SIG-M5 (cell line): ENCODE measurements at regions not wholly inside any gene's neighbourhood (a gene's known extent, or its start where the extent isn't known, plus 50 kb on each side); places are given as distances from the start of the nearest gene placed in this dataset.

Experiments
- DNase-seq: peaks from one replicate; lab custom pipeline; 2025; lab: John Stamatoyannopoulos, UW

DNA sequence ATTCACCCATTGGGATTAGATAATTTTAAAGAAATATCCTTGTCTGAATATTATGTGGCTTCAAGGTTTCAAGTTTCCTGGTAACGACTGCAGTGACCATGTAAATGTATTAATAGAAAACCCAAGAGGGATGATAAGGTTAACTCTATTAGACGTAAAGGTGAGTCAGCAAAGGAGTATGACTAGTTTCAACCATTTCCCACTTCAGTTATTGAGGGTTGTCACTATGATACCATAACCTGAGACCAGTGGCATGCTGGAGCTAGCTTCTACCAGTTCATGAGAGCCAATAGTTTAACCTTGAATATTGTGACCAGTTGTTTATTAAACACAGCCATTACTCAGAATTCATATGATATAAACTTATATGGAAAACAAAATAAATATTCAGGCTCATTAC, 270.1 kb downstream of the TMA16 start:
- no peak for DNase-seq

DNA sequence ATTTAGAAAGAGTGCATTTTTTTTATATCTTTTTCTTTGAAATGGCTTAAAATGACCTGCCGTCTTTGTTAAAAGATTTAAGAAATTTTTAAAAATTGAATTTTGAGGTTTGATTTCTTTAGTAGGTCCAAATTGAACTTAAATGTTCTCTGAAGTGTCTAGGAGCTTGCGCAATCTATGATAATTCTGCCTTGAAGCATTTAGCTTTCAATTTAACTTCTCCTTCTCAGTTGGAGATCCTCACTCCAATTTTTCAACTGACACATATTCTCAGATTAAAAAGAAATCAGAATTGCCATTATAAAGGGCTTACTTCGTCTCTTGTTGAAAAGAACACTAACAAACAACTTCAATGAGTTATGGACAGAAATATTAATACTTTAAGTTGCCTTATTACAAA, 273.5 kb downstream of the TMA16 start:
- DNase-seq: no peak

DNA sequence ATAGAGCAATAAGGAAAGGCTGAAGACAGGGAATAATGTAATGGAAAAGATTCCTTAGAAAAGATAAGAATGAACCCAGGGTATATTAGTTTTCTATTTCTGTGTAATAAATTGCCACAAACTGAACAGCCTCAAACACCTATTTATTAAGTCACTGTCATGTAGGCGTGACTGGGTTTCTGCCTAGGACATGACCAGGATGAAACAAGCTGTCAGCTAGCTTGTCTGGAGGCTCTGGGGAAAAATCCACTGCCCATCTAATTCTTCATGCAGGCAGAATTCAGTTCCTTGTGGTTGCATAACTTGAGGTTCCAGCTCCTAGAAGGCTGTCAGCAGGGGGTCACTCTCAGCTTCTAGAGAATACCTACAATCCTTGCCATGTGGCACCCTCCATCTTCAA, 277.7 kb downstream of the TMA16 start:
- no peak for DNase-seq

DNA sequence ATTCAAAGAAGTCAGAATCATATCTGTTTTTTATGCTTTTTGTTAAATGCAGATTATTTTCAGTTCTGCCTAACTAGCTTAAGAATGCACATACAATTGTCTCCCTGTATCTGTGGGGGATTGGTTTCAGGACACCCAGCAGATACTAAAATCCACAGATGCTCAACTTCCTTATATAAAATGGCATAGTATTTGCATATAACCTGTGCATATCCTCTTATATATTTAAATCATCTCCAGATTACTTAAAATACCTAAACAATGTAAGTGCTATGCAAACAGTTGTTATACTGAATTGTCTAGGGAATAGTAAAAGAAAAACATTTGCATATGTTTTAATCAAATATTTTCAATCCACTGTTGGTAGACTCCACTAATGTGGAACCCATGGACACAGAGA, 279.4 kb downstream of the TMA16 start:
- no peak for DNase-seq

DNA sequence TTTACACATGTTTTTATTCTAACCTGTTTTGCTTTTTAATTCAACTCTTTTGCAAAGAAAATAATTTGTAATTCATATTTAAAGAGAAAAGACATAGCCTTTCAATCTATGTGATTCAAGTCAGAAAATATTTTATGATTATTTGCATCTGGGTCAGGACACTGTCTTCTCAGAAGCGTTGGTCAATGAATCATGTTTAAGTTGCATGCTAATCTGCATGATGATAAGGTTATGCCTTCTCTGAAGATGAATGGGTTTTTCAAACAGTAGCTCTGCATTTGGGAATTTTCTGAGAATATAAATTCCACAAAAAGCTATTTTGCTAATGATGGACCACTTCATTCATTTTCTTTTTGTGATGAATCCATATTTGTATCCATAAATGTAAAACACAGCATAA, 282.5 kb downstream of the TMA16 start:
- DNase-seq: no peak

DNA sequence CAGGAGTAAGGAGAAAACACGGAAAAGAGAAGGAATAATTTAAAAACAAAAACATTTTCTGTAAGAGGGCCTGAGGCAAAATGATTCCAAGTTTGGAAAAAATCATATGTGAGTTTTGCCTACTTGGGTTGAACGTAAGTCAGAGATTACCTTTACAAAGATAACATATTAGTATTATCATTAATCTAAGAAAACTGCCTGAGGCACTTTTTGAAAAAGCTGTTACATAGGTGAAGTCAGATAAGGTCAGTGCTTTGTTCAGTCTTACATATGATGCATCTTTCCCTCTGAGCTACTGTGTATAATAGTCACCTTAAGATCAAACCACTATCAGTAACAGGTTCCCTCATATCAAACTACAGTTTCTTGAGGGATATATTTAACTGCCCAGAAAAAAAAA, 287.2 kb downstream of the TMA16 start:
- no peak for DNase-seq

DNA sequence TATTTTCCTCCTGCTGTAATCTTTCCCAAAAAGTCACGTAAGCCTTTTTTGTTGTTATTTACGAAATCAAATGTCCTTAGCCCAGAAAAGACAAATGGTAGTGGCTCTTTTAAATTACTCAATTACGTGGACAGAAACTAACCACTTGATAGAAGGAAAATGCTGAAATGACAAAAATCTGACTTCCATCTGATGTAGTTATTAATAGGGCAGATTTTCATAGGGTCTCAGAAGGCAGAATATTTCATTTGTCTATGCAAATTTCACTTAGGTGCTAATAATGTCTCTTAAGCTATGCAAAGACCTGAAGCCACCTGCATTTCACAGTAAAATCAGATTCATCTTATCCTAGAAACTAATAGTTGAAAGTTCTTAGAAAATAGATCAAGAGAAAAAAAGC, 295.7 kb downstream of the TMA16 start:
- no peak for DNase-seq

DNA sequence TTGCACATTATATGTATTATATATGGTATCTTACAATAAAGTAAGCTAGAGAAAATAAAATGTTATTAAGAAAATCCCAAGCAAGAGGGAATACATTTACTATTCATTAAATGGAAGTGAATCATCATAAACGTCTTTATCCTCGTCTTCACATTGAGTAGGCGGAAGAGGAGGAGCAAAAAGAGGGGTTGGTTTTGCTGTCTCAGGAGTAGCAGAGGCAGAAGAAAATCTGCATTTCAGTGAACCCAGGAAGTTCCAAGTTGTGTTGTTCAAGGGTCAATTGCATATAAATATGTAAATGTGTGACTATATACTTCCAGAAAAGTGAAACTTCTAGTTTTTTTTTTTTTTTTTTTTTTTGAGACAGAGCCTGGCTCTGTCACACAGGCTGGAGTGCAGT, 301.4 kb downstream of the TMA16 start:
- no peak for DNase-seq

DNA sequence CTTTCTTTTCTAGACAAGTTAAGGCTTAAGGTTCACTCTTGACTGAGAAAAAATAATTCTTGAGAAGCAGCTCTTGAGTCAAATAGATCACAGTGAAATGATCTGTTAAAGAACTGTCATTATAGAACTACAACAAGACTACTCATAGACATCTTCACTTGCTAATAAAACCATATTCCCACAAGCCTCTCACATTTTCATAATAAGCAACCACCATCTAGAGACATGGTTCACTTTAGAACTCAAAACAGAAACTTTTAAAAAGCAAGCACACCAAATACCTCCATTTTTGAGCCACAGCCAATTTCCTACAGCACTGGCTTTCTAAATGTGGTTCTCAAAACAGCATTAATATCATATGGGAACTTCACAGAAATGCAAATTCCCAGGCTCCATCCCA, 309.5 kb downstream of the TMA16 start:
- no peak for DNase-seq

DNA sequence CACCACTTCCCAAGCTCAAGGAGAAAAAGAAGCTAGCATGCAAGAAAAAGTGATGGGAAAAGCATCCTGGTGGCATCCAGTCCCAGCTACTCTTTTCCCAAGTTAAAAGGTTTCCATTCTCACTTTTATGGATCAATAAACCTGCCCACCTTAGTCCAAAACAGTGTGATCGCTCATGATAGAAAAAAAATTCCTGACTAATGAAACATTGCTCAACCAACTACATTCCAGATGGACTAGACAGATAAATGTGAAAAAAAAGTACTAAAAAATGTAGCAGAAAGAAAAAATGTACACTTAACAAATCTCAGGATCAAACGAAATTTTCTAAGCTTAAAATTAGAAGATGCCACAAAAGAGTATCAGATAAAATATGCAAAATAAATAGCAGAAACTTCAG, 312.2 kb downstream of the TMA16 start:
- no peak for DNase-seq

DNA sequence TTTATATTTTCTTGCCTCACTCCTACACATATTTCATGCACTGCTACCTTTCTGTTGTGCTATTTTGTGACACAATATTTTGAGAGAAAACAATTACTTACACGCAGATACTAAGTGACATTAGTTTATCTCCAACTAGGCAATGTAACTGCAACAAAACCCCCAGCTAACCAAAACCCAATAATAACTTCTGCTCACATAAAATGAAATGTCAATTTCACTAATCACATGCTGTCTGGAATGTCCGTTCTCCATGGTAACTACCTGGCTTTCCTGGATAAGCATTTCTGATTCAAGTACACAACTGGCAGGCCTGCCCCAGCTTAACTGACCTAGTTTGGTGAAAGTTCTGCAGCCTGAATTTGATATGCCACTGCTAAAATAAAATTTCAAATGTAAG, 313.5 kb downstream of the TMA16 start:
- DNase-seq: no peak

DNA sequence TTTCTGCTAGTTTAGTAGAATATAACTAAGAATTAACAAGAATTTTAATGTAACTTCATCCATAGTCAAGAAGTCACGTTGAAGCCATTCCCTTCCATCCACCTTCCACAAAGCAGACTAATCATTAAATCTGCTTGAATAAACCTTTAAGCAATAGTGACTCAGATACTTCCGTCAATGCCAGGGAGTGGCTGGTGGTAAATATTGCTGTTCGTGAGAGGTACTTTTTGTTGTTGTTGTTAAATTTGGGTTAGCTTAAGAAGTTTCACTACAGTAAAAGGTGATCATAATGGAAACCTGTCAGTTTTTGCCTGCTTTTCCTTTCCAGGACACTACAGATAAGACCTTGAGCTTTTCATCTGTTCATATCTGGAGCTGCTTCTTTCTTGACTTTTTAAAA, 316.3 kb downstream of the TMA16 start:
- no peak for DNase-seq

DNA sequence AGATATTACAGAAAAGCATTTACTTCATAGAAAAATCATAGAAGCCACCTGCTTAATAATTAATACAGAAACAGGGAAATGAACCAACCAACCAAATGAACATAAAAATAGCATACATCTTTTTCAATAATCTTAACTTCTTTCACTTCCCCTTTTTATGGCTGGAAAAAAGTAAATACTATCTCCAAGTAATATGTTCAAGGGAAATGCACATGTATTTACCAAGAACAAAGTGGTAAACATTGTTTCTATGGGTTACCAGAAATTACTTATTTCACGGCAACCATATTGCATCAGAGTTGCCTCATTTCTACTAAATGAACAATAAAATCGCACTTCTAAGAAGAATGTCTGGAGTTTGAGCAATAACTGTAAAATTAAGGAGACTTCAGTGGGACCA, 321.3 kb downstream of the TMA16 start:
- no peak for DNase-seq

DNA sequence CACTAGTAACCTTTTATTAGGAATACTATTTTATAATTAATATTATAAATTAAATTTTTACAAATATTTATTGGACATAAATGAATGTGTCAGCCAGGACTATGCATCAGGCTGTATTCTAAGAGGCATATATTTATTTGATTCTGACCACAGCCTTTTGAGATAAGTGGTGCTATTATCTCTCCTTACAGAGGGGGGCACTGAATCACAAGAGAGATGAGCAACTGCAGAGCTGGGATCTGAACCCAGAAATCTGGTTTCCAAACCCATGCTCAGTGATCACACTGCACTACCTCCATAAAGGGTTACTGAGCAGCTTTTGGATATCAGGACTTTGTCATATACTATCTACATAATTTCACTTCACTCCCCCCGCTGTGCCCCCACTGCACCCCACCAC, 322.0 kb downstream of the TMA16 start:
- DNase-seq: no peak

DNA sequence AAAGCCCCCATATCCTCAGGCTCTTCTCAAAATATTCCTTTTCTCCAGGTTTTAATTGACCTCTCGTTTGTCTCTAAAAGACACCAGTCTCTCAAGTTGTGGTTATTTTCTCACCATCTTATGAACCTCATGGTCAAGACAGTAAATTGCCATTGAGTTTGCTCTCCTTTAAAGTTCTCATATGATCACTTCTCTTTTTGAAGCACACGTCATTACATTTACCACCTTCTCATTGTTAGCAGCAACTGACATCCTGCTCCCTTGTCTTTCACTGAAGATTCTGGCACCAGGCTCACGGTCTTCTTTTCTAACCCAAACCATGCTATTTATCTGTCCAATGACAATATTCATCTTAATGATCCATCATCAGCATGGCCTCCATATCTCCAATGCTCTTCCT, 324.2 kb downstream of the TMA16 start:
- no peak for DNase-seq

DNA sequence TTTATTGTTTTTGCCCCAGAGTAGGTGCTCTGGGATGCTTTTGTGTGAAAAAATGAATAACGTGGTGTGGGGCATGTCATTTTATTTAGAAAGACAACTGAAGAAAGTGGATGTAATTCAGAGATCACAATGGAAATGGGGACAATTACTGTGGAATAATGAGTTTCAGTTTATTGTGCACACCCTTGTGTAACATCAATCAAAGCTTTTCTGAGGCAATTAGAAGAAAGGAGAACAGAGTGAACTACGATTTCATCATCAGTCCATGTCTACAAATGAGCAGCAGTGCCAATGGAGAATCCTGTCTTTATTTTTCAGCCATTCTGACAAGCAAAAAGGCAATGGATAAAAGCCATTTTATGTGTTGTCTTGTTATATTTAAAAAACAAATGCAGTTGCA, 339.2 kb downstream of the TMA16 start:
- DNase-seq: no peak

DNA sequence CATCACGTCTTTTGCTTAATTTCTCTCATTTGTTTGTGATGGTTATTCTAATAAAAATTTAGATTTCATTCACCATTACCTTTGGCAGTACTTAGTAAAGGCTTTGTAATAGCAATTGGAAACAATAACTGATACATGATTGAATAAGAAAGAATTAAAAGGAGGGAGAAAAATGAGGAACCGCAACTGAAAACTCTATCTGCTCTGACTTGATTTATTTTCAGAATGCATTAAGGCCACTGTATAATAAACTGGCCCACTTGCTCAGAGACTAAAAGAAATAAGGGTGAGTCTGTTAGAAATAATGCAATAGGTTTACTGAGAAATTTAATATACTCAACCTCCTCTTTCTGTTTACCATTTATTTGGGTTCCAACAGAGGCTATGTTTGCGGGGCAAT, 351.5 kb downstream of the TMA16 start:
- no peak for DNase-seq

DNA sequence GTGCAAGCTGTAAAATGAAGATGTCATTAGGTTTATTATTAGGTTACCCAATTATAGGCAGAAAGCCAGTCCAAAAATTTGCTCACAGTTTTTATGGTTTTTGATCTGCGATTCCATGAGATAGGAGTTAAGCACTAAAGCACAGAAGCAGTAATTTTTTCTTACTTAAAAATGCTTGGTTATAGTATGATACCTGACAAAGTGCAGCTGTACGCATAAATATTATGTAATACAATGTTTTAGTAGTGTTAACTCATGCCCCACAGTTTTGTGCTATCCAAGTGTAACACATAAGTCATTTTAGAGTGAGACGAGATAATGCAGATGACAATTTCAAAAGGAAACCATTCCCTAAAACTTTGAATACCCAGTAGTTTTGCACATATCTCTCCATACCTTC, 357.8 kb downstream of the TMA16 start:
- no peak for DNase-seq

DNA sequence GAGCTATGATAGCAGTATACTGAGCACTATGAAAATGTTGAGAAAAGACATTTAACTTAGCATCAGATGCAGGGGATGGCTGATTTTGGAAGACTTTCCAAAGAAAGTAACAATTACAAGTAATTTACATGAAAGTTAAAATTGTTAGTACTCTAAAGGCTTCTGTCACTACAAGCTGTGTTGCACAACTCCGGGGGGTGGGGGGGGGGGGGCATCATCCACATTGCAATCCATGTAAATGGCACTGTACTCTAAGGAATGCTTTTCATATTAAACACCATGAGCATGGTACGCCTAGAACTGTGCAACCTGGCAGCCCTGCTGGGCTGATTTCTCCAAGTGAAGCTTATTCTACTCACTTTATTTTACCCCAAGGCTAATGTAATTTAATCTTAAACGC, 363.4 kb downstream of the TMA16 start:
- DNase-seq: no peak

DNA sequence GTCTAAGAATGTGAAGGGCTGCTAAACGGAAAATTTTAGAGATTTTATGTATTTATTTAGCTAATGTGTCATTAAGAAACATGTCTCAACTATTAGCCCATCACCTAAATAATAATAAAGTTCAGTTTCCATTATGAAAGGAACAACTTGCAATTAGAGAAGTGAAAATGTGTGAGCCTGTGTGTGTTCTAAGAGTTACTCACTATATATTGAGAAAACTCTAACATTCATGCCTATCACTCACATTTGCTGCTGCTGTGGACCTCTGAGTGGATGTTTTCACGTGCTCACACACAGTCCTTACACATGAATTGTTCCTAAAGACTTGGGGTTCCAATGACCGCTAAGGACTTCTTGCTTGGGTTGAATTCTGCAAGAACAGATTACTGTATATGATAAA, 364.0 kb downstream of the TMA16 start:
- no peak for DNase-seq

DNA sequence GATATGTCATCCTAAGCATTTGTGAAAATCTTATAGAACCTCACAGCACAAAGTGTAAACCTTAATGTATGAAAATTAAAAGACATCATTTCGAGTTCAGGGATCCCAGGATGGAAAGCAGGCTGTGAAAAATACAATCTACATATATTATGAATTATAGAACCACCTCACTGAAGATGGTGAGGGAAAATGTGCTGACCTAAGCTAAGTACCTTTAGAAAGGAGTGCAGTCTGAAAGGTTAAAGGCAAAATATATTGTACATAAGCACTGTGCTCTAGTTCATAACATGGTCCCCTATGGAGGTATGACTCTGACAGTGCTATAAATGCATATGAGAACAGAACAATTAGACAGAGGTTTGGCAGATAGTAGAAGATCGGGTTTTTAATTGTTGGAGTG, 368.6 kb downstream of the TMA16 start:
- DNase-seq: no peak

DNA sequence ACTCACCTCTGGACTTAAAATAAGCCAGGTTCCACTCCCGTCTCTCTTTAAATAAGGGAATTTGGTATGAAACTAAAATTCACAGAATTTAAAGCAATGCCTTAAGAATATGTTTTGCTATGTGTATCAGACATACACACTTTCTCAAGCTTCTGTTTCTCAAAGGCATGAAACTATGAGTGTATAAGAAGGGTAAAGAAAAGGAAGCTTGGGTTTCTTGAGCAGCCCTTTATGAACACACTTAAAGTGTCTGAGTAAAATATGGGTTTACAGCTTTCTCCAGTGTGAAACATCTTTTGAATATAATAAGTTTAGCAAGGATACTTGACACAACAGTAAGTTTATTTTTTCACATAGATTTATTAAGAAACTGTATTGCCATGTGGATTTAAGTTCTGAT, 370.5 kb downstream of the TMA16 start:
- DNase-seq: no peak

DNA sequence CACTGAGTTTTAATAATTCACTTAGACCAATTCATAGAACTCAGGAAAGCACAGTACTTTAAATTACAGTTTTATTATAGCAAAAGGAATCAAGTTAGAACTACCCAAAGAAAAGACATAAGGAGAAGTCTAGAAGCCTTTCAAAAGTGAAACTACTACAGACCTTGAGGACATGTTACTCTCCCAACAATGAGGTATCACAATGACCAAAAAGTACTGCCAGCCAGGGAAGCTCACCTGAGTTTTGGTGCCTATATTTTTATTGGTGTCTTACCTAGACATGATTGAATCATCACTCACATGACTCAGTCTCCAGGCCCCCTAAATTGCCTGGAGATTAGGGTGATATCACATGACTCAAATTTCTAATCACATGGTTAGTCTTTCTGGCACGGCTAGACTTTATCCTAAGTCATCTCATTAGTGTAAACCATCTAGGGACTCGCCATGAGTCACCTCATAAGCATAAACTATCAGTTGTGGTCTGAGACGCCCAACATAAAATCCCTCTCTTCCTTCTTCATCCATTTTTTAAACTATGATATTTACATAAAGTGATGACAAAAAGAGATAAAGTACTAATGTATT, 372.3 kb downstream of the TMA16 start:
- no peak for DNase-seq

DNA sequence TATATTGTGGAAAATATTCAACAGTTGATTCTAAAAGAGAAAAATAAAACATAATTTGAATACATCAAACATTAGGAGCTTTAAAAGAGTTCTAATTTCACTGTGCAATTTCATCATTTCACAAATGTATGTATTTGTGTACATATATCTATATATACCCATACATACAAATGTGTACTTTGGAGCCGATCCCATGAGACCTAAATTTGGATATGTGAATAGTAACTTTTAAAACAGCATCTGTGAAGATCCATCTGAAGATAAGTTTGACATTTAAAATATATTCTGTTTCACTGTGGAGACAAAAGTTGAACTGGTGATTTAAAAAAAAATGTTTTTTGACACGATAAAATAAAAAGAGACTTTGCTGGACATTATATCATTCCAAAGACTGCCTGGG, 374.0 kb downstream of the TMA16 start:
- DNase-seq: no peak

DNA sequence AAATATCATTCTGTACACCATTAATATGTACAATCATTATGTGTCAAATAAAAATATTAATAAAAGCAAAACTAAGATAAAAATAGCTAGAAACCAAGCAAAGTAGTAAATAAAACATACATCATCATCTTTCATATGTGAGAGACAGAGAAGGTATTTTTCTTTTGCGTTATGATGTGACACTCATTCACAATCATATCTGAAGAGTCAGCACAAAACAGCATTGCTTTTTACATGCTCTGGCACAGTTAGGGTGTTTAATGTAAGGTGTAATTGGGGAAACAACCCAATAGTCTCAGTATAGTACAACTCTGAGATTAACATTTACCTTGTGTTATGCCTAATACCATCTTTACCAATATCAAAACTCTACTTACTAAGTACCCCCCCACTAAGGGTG, 376.6 kb downstream of the TMA16 start:
- DNase-seq: no peak
